ENCODE measurements at regions not wholly inside any gene's neighbourhood (a gene's known extent, or its start where the extent isn't known, plus 50 kb on each side); places are given as distances from the start of the nearest gene placed in this dataset.

DNA sequence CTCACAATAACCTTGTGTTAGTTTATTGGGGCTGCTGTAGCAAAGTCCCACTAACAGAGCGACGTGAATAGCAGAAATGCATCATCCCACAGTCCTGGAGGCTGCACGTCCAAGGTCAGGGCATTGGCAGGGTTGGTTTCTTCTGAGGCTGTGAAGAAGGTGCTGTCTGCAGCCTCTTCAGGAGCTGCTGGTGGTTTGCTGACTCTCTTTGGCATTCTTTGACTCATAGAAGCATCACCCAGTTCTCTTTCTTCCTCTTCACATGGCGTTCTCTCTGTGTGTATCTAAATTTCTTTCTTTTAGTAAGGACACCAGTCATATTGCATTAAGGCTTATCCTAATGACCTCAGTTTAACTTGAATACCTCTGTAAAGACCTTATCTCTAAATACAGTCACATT lies 428.4 kb upstream of the KLF6 start:
- TF ChIP-seq, protein P1, sequence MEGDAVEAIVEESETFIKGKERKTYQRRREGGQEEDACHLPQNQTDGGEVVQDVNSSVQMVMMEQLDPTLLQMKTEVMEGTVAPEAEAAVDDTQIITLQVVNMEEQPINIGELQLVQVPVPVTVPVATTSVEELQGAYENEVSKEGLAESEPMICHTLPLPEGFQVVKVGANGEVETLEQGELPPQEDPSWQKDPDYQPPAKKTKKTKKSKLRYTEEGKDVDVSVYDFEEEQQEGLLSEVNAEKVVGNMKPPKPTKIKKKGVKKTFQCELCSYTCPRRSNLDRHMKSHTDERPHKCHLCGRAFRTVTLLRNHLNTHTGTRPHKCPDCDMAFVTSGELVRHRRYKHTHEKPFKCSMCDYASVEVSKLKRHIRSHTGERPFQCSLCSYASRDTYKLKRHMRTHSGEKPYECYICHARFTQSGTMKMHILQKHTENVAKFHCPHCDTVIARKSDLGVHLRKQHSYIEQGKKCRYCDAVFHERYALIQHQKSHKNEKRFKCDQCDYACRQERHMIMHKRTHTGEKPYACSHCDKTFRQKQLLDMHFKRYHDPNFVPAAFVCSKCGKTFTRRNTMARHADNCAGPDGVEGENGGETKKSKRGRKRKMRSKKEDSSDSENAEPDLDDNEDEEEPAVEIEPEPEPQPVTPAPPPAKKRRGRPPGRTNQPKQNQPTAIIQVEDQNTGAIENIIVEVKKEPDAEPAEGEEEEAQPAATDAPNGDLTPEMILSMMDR (conservative IDR thresholded peaks at IDR 0.05; ENCODE audit: low read depth, low read length), result no peak
- no peak for TF ChIP-seq EZH2phosphoT487 (IDR thresholded peaks at IDR 0.05; ENCODE audit: borderline replicate concordance, low read length)
- no peak for TF ChIP-seq EZH2 (IDR thresholded peaks at IDR 0.05; ENCODE audit: low read length, unreplicated experiment)

Measured in PC-3 (cell line).